ENCODE measurements at regions not wholly inside any gene's neighbourhood (a gene's known extent, or its start where the extent isn't known, plus 50 kb on each side); places are given as distances from the start of the nearest gene placed in this dataset.

DNA sequence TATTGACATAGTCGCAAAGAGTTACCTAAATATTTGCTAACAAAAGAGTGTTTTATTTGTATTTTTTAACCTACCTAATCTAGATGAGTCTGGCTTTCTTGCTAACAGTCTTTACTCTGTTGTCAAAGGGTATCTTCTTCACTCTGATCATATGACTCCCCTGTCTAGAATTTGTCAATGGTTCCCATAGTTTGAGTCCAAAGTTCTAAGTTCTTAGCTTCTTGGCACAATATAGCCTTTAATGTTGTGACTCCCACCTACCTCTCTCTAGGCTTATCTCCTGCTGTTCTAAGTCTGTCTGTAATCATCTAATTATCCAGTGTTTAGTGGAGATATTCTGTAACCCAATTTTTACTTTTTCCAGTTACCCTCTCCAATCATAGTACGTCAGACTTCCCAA lies 104.3 kb upstream of the PDE3A start:
- CTCF ChIA-PET = no interaction called here
- no peak for DNase-seq (ENCODE audit: extremely low spot score)
- POLR2A ChIA-PET = no interaction called here
- TF ChIP-seq CTCF (IDR thresholded peaks at IDR 0.05; ENCODE audit: control extremely low read depth, extremely low read depth, low read depth, missing control alignments) = no peak

DNA sequence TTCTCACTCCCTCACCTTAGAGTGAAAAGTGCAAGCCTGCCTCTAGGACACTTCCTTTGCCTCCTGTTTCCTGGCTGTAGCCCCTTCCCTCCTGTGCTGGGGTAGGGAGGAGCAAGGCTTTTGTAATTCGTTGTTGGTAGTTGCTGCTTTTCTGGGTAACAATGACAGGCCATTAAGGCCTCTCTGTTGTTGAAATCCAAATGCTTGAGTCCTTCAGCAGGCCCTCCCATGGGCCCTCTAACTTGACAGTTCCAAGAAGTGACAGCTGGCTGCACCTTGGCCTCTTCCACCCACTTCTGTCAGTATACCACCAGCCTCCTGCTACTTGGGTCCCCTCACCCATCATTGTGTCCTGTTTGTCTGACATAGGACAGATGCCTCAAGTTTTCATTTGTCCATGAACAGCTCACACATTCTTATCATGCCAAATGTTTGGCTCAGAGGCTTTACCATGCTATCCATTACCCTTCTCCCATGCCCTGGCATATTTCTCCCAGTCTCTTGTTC lies 103.7 kb upstream of the PDE3A start:
- ChIA-PET CTCF (no interaction called here), POLR2A (no interaction called here)
- no peak for DNase-seq (ENCODE audit: extremely low spot score)
- TF ChIP-seq CTCF (IDR thresholded peaks at IDR 0.05; ENCODE audit: control extremely low read depth, extremely low read depth, low read depth, missing control alignments) = no peak

GRCh38 chr12:20268121-20268732 lies 100.1 kb upstream of the PDE3A start:
- TF ChIP-seq CTCF (IDR thresholded peaks at IDR 0.05; ENCODE audit: control extremely low read depth, extremely low read depth, low read depth, missing control alignments) = no peak
- ChIA-PET CTCF (interaction anchor here (1.2 to 1.4 kb wide), 2 partner anchors 10 to 68 kb away, joined by 3 read pairs; no protein-coding TSS in a partner anchor), POLR2A (no interaction called here)
- DNase-seq (ENCODE audit: extremely low spot score) = no peak

- no peak for TF ChIP-seq CTCF (IDR thresholded peaks at IDR 0.05; ENCODE audit: control extremely low read depth, extremely low read depth, low read depth, missing control alignments)
- ChIA-PET POLR2A (no interaction called here), CTCF (interaction anchor here (1.4 kb wide), 1 partner anchor 68 kb away, joined by 3 read pairs; no protein-coding TSS in a partner anchor)
- no peak for DNase-seq (ENCODE audit: extremely low spot score)
Measured at GRCh38 chr12:20268771-20269170, 99.6 kb upstream of the PDE3A start.

DNA sequence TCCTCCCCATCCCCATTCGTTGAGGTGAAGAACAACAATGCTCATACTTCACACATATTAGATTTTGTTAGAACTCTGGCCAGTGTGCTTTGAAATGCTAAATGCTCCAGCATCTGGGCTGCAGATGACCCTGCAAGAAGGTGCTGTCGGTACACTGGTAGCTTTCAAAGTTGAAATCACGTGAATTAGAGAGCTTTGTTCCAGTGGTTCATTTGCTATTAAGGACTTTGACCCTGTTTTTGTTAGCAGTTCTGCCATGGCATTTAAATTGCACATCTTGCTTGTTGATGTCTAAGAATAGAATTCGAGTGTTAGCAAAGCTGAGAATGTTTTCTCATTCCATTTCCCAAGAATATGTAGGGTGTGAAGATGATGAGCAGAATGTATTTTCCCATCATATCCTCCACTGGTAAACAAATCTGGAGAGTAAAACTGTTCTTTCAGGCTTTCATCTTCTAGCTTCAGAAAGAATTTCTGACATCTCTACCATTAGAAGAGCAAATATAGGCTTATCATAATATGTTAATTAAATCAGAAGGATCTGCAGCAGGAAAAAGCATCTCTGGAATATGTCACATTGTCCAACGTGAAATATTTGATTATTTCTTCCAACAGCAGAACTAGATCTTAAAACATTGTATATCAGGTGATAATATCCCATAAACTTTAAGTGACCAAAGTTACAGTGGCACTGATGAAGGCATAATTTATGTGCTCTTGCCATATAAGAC lies 98.8 kb upstream of the PDE3A start:
- no peak for DNase-seq (ENCODE audit: extremely low spot score)
- ChIA-PET POLR2A (no interaction called here), CTCF (interaction anchor here (1.4 kb wide), 1 partner anchor 69 kb away, joined by 3 read pairs; no protein-coding TSS in a partner anchor)
- no peak for TF ChIP-seq CTCF (IDR thresholded peaks at IDR 0.05; ENCODE audit: control extremely low read depth, extremely low read depth, low read depth, missing control alignments)

- TF ChIP-seq CTCF (IDR thresholded peaks at IDR 0.05; ENCODE audit: control extremely low read depth, extremely low read depth, low read depth, missing control alignments) = no peak
- POLR2A ChIA-PET = no interaction called here
- CTCF ChIA-PET = no interaction called here
- DNase-seq (ENCODE audit: extremely low spot score) = no peak
Measured at GRCh38 chr12:20270557-20270956, 97.8 kb upstream of the PDE3A start.

All from GM10248 (cell line).